Right lobe of liver (tissue), 4 donors: ENCODE measurements at regions not wholly inside any gene's neighbourhood (a gene's known extent, or its start where the extent isn't known, plus 50 kb on each side); places are given as distances from the start of the nearest gene placed in this dataset.

Experiments
- POLR2A ChIP-seq: fragments of 450-650 bp; IDR thresholded peaks from one replicate; pipeline ENCODE4 v1.6.1; 2017; ENCODE audit warnings: antibody characterized with exemption, mild to moderate bottlenecking
- TF ChIP-seq, protein P1 (sequence below), 4 donors: fragments of 200-600 bp in 3 of 4; fragments of 450-650 bp in 1 of 4; IDR thresholded peaks; one replicate each; pipeline versions ENCODE4 v1.5.1 to v1.8.0; 2016 to 2022; ENCODE audit warnings: antibody characterized with exemption in 4 of 4, mild to moderate bottlenecking in 2 of 4
- donor health status: DM: no; HTN: no; CAD: no.
- donor health status: DM: no; HTN: no; CAD: no.
- donor health status: DM: no; HTN: yes; CAD: no.

DNA sequence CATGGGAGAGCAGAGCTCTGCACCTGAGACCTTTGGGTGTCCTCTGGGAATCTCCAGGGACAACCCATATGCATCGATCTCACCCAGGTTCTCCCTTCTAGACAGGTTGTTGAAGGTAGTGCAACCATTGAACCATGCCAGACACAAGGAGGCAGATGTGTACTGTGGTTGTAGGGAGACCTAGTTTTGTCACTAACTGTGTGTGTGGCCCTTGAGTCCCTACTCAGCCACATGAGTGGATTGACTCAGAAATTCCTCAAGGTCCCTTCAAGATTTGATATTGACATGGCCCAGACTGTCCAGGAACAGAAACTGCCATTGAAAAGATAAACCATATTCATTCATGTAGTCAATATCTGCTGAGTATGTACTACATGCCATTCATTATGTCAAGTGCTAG, 396.4 kb upstream of the CCL2 start:
- TF ChIP-seq, protein P1, sequence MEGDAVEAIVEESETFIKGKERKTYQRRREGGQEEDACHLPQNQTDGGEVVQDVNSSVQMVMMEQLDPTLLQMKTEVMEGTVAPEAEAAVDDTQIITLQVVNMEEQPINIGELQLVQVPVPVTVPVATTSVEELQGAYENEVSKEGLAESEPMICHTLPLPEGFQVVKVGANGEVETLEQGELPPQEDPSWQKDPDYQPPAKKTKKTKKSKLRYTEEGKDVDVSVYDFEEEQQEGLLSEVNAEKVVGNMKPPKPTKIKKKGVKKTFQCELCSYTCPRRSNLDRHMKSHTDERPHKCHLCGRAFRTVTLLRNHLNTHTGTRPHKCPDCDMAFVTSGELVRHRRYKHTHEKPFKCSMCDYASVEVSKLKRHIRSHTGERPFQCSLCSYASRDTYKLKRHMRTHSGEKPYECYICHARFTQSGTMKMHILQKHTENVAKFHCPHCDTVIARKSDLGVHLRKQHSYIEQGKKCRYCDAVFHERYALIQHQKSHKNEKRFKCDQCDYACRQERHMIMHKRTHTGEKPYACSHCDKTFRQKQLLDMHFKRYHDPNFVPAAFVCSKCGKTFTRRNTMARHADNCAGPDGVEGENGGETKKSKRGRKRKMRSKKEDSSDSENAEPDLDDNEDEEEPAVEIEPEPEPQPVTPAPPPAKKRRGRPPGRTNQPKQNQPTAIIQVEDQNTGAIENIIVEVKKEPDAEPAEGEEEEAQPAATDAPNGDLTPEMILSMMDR (IDR thresholded peaks at IDR 0.05): no peak
- TF ChIP-seq POLR2A: no peak
